ENCODE measurements at regions not wholly inside any gene's neighbourhood (a gene's known extent, or its start where the extent isn't known, plus 50 kb on each side); places are given as distances from the start of the nearest gene placed in this dataset.

GRCh38 chr9:16133556-16134227 is 580.8 kb downstream of the CCDC171 start:
- Histone ChIP-seq H2AK5ac (ENCODE audit: insufficient read length, low read length) (no peak overlapping the region), H2BK20ac (ENCODE audit: low read depth, low read length, poor library complexity, severe bottlenecking) (no peak overlapping the region), H2BK15ac (ENCODE audit: low read depth, low read length) (no peak overlapping the region), H3K4ac (ENCODE audit: low read depth, low read length) (no peak overlapping the region), H4K8ac (replicated peaks; ENCODE audit: insufficient read length, low read depth, low read length) (no peak overlapping the region), H3K79me2 (ENCODE audit: insufficient read depth, low read length) (no peaks in the 10 kb centered on the region), H2BK12ac (ENCODE audit: insufficient read length, low read depth, low read length) (no peak overlapping the region), H3K27ac (ENCODE audit: insufficient read length, low read depth, low read length) (no peak overlapping the region), H4K5ac (ENCODE audit: insufficient read length, low read depth, low read length) (no peak overlapping the region), H2AFZ (ENCODE audit: low read length) (peak overlapping the region; percentile 51), H4K20me1 (ENCODE audit: control insufficient read depth, insufficient read depth, insufficient read length) (no peaks in the 10 kb centered on the region), H3K18ac (ENCODE audit: insufficient read length, low read depth, low read length) (no peak overlapping the region), H3T11ph (ENCODE audit: low read length) (no peak overlapping the region), H3K4me2 (ENCODE audit: insufficient read depth, insufficient read length, low read length) (no peak overlapping the region), H2BK5ac (ENCODE audit: insufficient read length, low read length) (no peak overlapping the region), H3K14ac (ENCODE audit: insufficient read depth, low read length) (no peak overlapping the region), H3K56ac (ENCODE audit: insufficient read length, low read depth, low read length) (no peak overlapping the region), H4K91ac (ENCODE audit: insufficient read length, low read depth, low read length) (no peak overlapping the region), H3K23ac (ENCODE audit: insufficient read length, low read depth, low read length) (no peak overlapping the region), H3K23me2 (ENCODE audit: insufficient read length, low read depth, low read length, poor library complexity, severe bottlenecking) (no peaks in the 10 kb centered on the region), H3K9me3 (ENCODE audit: control insufficient read depth, low read depth, low read length) (no peaks in the 10 kb centered on the region), H2BK120ac (ENCODE audit: low read depth, low read length, poor library complexity, severe bottlenecking) (no peak overlapping the region), H3K79me1 (ENCODE audit: insufficient read depth, low read depth, low read length, poor library complexity, severe bottlenecking) (no peaks in the 10 kb centered on the region), H3K9ac (ENCODE audit: extremely low read depth, insufficient read length, low read length) (no peak overlapping the region), H3K27me3 (ENCODE audit: insufficient read depth, low read length) (no peaks in the 10 kb centered on the region), H3K4me1 (ENCODE audit: insufficient read depth, low read length) (no peaks in the 10 kb centered on the region)
- peak; percentile 80 for DNase-seq
- peaks cover 0 to 11% of the 10 kb centered on the region in 2 experiments; a peak in 2 of 5 replicates for H3K9me3 Mint-ChIP-seq
- H3K4me3 Mint-ChIP-seq, result no peak overlapping the region
- peak; percentile 83 for TF ChIP-seq CTCF (conservative IDR thresholded peaks at IDR 0.05)
- peaks cover 22% of the 10 kb centered on the region for H3K27me3 Mint-ChIP-seq (ENCODE audit: low read depth)
- WGBS (ENCODE audit: extremely low coverage, insufficient read length, low lambda C conversion rate), result no CpG with 5 or more reads among the region's 19 CpGs
- peaks cover 6 to 10% of the 10 kb centered on the region in 2 experiments for H3K4me1 Mint-ChIP-seq
- peaks cover 0 to 15% (median 3%) of the 10 kb centered on the region in 3 experiments; a peak in 5 of 7 replicates for H3K36me3 Mint-ChIP-seq (ENCODE audit: insufficient read depth in 1 of 3, low read depth in 3 of 3)
- no peak overlapping the region for H3K27ac Mint-ChIP-seq
